H1 (cell line): ENCODE measurements at regions not wholly inside any gene's neighbourhood (a gene's known extent, or its start where the extent isn't known, plus 50 kb on each side); places are given as distances from the start of the nearest gene placed in this dataset.

Source experiments
- CTCF ChIA-PET: fragments of 300-600 bp; sonication (Branson Sonifier 250); formaldehyde crosslinking; loops from one replicate; lab custom pipeline; 2021; ENCODE audit not compliant: partially characterized antibody; lab: Charles Lee
- POLR2A ChIA-PET: fragments of 300-600 bp; sonication (Branson Sonifier 250); formaldehyde crosslinking; loops from one replicate; lab custom pipeline; 2021; ENCODE audit warnings: inconsistent platforms; ENCODE audit not compliant: partially characterized antibody; lab: Charles Lee
- DNase-seq, 2 experiments: peaks; one replicate each; pipeline versions ENCODE4 v3.0.0 to v3.0.0-alpha.2; 2010 to 2022; ENCODE audit warnings: low spot score in 2 of 2, low read depth in 1 of 2, mixed read lengths in 1 of 2
- FAIRE-seq: peaks from 2 replicates; lab custom pipeline; 2011; peaks lifted over from hg19 to GRCh38; lab: Jason Lieb, UNC
- H2AFZ ChIP-seq: 2 replicates; pipeline ENCODE4 v1.8.1; 2012; ENCODE audit warnings: low read length, inconsistent platforms
- H2AK5ac ChIP-seq: 2 replicates; pipeline ENCODE4 v1.6.1; 2013; ENCODE audit warnings: low read depth, low read length
- H2BK120ac ChIP-seq: replicated peaks from 2 replicates; pipeline ENCODE3; 2013; ENCODE audit warnings: low read depth, low read length, inconsistent platforms
- H2BK12ac ChIP-seq: 2 replicates; pipeline ENCODE4 v1.6.1; 2013; ENCODE audit warnings: low read depth, low read length
- H2BK15ac ChIP-seq: 2 replicates; pipeline ENCODE4 v1.6.1; 2013; ENCODE audit warnings: low read length
- H2BK20ac ChIP-seq: 2 replicates; pipeline ENCODE4 v1.6.1; 2013; ENCODE audit warnings: low read length
- H2BK5ac ChIP-seq: 2 replicates; pipeline ENCODE4 v1.6.1; 2013; ENCODE audit warnings: low read depth, low read length
- H3K14ac ChIP-seq: 2 replicates; pipeline ENCODE4 v1.6.1; 2013; ENCODE audit warnings: inconsistent platforms; ENCODE audit not compliant: insufficient read length
- H3K18ac ChIP-seq: 2 replicates; pipeline ENCODE4 v1.6.1; 2013; ENCODE audit warnings: low read length; ENCODE audit errors: extremely low read depth
- H3K23ac ChIP-seq: 2 replicates; pipeline ENCODE4 v1.6.1; 2013; ENCODE audit warnings: inconsistent platforms; ENCODE audit not compliant: insufficient read length
- H3K23me2 ChIP-seq: 2 replicates; pipeline ENCODE4 v1.6.1; 2013; ENCODE audit warnings: low read depth, low read length
- H3K27ac ChIP-seq: 2 replicates; pipeline ENCODE4 v1.6.1; 2011; ENCODE audit warnings: low read depth, low read length, inconsistent platforms
- H3K27me3 ChIP-seq, 4 experiments: replicated peaks in 1 of 4; 1 replicate in 1 of 4; 2 replicates in 3 of 4; pipeline versions ENCODE4 v1.6.1 to v1.8.1; 2011 to 2013; ENCODE audit warnings: low read length in 3 of 4, mild to moderate bottlenecking in 3 of 4, inconsistent platforms in 2 of 4, mixed read lengths in 2 of 4, moderate library complexity in 1 of 4; ENCODE audit not compliant: control insufficient read depth in 3 of 4, insufficient read depth in 3 of 4; ENCODE audit errors: extremely low read depth in 1 of 4
- H3K36me3 ChIP-seq, 4 experiments: 2 replicates each; pipeline versions ENCODE4 v1.6.1 to v1.8.1; 2011 to 2013; ENCODE audit warnings: mild to moderate bottlenecking in 4 of 4, low read length in 3 of 4, moderate library complexity in 2 of 4, control low read depth in 1 of 4, inconsistent platforms in 1 of 4; ENCODE audit not compliant: insufficient read depth in 4 of 4, control insufficient read depth in 2 of 4
- H3K4ac ChIP-seq: replicated peaks from 2 replicates; pipeline ENCODE3; 2013; ENCODE audit warnings: low read length, low read depth, mixed read lengths, inconsistent platforms; ENCODE audit not compliant: insufficient read length
- H3K4me1 ChIP-seq, 4 experiments: replicated peaks in 1 of 4; 1 replicate in 1 of 4; 2 replicates in 3 of 4; pipeline versions ENCODE4 v1.6.1 to v1.8.1; 2011 to 2013; ENCODE audit warnings: low read length in 3 of 4, inconsistent platforms in 2 of 4, mixed read lengths in 1 of 4; ENCODE audit not compliant: insufficient read depth in 4 of 4, control insufficient read depth in 3 of 4
- H3K4me2 ChIP-seq, 2 experiments: 2 replicates each; pipeline versions ENCODE4 v1.6.1 to v1.8.1; 2011 to 2013; ENCODE audit warnings: low read depth in 2 of 2, low read length in 2 of 2, control low read depth in 1 of 2, inconsistent platforms in 1 of 2, mild to moderate bottlenecking in 1 of 2; ENCODE audit not compliant: insufficient read depth in 1 of 2
- H3K4me3 ChIP-seq, 4 experiments: fragments of 200-600, 300-600 bp in 1 of 4; sonication (generic), shearing (Covaris generic), sonication (Bioruptor Twin) in 1 of 4; 2 replicates each; pipeline versions ENCODE4 v1.5.1 to v1.8.1; 2011 to 2016; ENCODE audit warnings: low read length in 4 of 4, low read depth in 3 of 4, control low read depth in 2 of 4, inconsistent platforms in 2 of 4, mild to moderate bottlenecking in 2 of 4, mixed read lengths in 1 of 4, moderate library complexity in 1 of 4; ENCODE audit not compliant: insufficient read depth in 2 of 4; ENCODE audit errors: extremely low read depth in 1 of 4
- H3K56ac ChIP-seq: replicated peaks from 2 replicates; pipeline ENCODE3; 2013; ENCODE audit warnings: low read depth, mild to moderate bottlenecking, mixed read lengths, low read length, inconsistent platforms; ENCODE audit not compliant: insufficient read length
- H3K79me1 ChIP-seq: 2 replicates; pipeline ENCODE4 v1.6.1; 2013; ENCODE audit warnings: low read depth, low read length, control low read depth
- H3K79me2 ChIP-seq, 2 experiments: 2 replicates each; pipeline versions ENCODE4 v1.6.1 to v1.8.1; 2012 to 2013; ENCODE audit warnings: low read length in 2 of 2, mild to moderate bottlenecking in 2 of 2, inconsistent platforms in 1 of 2; ENCODE audit not compliant: insufficient read depth in 2 of 2, control insufficient read depth in 1 of 2
- H3K9ac ChIP-seq, 4 experiments: replicated peaks in 1 of 4; 1 replicate in 1 of 4; 2 replicates in 3 of 4; pipeline versions ENCODE4 v1.6.1 to v1.8.1; 2011 to 2013; ENCODE audit warnings: low read depth in 3 of 4, low read length in 3 of 4, control low read depth in 2 of 4, mild to moderate bottlenecking in 2 of 4, moderate library complexity in 2 of 4, inconsistent platforms in 1 of 4; ENCODE audit errors: extremely low read depth in 1 of 4
- H3K9me3 ChIP-seq, 2 experiments: 2 replicates each; pipeline versions ENCODE4 v1.6.1 to v1.8.1; 2012 to 2013; ENCODE audit warnings: mild to moderate bottlenecking in 2 of 2, moderate library complexity in 2 of 2, control low read depth in 1 of 2, inconsistent platforms in 1 of 2, low read depth in 1 of 2, low read length in 1 of 2, mixed read lengths in 1 of 2; ENCODE audit not compliant: insufficient read depth in 2 of 2
- H4K20me1 ChIP-seq, 2 experiments: replicated peaks in 1 of 2; 2 replicates each; pipeline versions ENCODE3 to v1.8.1; 2011 to 2013; ENCODE audit warnings: inconsistent platforms in 2 of 2, low read length in 2 of 2, mild to moderate bottlenecking in 1 of 2; ENCODE audit not compliant: insufficient read depth in 2 of 2, control insufficient read depth in 1 of 2
- H4K5ac ChIP-seq: 2 replicates; pipeline ENCODE4 v1.6.1; 2013; ENCODE audit warnings: low read length, low read depth, mixed read lengths, inconsistent platforms; ENCODE audit not compliant: insufficient read length
- H4K8ac ChIP-seq: 2 replicates; pipeline ENCODE4 v1.8.0; 2013; ENCODE audit warnings: mild to moderate bottlenecking, moderate library complexity, low read length, inconsistent platforms; ENCODE audit not compliant: insufficient read depth; ENCODE audit errors: extremely low read depth
- H4K91ac ChIP-seq: replicated peaks from 2 replicates; pipeline ENCODE3; 2013; ENCODE audit warnings: low read length, mixed read lengths, inconsistent platforms; ENCODE audit not compliant: insufficient read length
- CREB1 ChIP-seq: IDR thresholded peaks from 2 replicates; pipeline ENCODE4 v1.6.1; 2012; ENCODE audit warnings: inconsistent platforms
- RFX5 ChIP-seq: IDR thresholded peaks from 2 replicates; pipeline ENCODE4 v1.6.1; 2011; ENCODE audit warnings: low read depth, low read length, improper control_type of control experiment, borderline replicate concordance
- RXRA ChIP-seq: IDR thresholded peaks from 2 replicates; pipeline ENCODE4 v1.6.1; 2011; ENCODE audit warnings: low read depth, mild to moderate bottlenecking, low read length, moderate library complexity; ENCODE audit not compliant: insufficient read depth
- SIX5 ChIP-seq: IDR thresholded peaks from 2 replicates; pipeline ENCODE4 v1.6.1; 2011; ENCODE audit warnings: mild to moderate bottlenecking, low read depth, low read length
- SRF ChIP-seq: IDR thresholded peaks from 2 replicates; pipeline ENCODE4 v1.6.1; 2011; ENCODE audit warnings: mild to moderate bottlenecking, low read depth, low read length, moderate library complexity
- ZNF274 ChIP-seq: IDR thresholded peaks from 2 replicates; pipeline ENCODE4 v1.7.0; 2012; ENCODE audit warnings: low read length, borderline replicate concordance; ENCODE audit errors: extremely low read depth
- WGBS, 2 experiments: shearing (Covaris generic) in 1 of 2; methylation state at CpG; one replicate each; pipeline versions ENCODE4 v1.1.6 to v1.1.7; 2013 to 2015; ENCODE audit warnings: low lambda C conversion rate in 2 of 2, mixed read lengths in 2 of 2, inconsistent platforms in 1 of 2, low coverage in 1 of 2, missing lambda C conversion rate in 1 of 2; ENCODE audit not compliant: insufficient replicate concordance in 2 of 2, insufficient coverage in 1 of 2, insufficient read length in 1 of 2; ENCODE audit errors: extremely low coverage in 1 of 2, missing lambda C conversion rate in 1 of 2; 5-methylcytosine and 5-hydroxymethylcytosine counted together
- TF ChIP-seq, protein P1 (sequence below): IDR thresholded peaks from 2 replicates; pipeline ENCODE4 v1.6.1; 2012; ENCODE audit warnings: low read length, inconsistent platforms

DNA sequence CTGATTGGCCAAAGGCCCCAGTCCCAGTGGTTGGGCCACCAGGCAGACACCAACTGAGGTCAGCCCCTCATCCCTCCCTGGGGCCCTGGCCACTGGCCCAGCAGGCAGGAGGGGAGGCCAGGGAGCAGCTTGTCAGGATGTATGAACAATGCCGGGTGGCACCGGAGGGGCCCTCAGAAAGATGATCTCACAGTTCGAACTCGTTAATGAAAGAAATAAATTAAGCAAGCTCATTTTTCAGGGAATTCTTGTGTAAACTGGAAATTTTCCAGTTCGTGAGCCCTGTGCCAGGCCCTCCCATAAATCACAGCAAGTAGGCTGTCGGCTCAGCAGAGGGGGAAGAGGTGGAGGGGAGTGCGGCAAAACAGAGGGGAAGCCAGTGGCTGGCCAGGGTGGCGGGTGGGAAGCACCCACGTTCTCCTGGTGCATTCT lies 177.0 kb upstream of the VASH1 start:
- whole genome bisulfite sequencing, 2 experiments = 89% methylated on average over 8 of the region's 9 CpGs; no CpG with 5 or more reads in 1 of the 2 experiments
- no peaks in the 10 kb centered on the region for H3K23me2 ChIP-seq
- no peak overlapping the region for H3K18ac ChIP-seq
- no peak overlapping the region; the same call in 1 of the 2 replicates for H4K8ac ChIP-seq
- H3K56ac ChIP-seq = no peak overlapping the region
- H3K4me1 ChIP-seq = no peaks in the 10 kb centered on the region
- TF ChIP-seq, protein P1, sequence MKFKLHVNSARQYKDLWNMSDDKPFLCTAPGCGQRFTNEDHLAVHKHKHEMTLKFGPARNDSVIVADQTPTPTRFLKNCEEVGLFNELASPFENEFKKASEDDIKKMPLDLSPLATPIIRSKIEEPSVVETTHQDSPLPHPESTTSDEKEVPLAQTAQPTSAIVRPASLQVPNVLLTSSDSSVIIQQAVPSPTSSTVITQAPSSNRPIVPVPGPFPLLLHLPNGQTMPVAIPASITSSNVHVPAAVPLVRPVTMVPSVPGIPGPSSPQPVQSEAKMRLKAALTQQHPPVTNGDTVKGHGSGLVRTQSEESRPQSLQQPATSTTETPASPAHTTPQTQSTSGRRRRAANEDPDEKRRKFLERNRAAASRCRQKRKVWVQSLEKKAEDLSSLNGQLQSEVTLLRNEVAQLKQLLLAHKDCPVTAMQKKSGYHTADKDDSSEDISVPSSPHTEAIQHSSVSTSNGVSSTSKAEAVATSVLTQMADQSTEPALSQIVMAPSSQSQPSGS = no peak
- TF ChIP-seq SRF = no peak
- no peak for TF ChIP-seq ZNF274
- no peak for TF ChIP-seq CREB1
- no peak for TF ChIP-seq RXRA
- TF ChIP-seq SIX5 = no peak
- TF ChIP-seq RFX5 = no peak
- TF ChIP-seq, all 59 proteins: peak for 0
- Histone ChIP-seq H2BK120ac (no peak overlapping the region), H3K14ac (no peak overlapping the region), H3K79me2 (no peaks in the 10 kb centered on the region), H3K9me3 (no peaks in the 10 kb centered on the region), H3K4ac (no peak overlapping the region), H4K91ac (no peak overlapping the region), H3K27ac (no peak overlapping the region), H2BK5ac (no peak overlapping the region), H4K20me1 (no peaks in the 10 kb centered on the region), H3K4me2 (no peak overlapping the region), H2BK20ac (no peak overlapping the region), H3K36me3 (no peaks in the 10 kb centered on the region), H3K79me1 (no peaks in the 10 kb centered on the region), H2AFZ (no peak overlapping the region), H3K4me3 (no peak overlapping the region), H3K27me3 (no peaks in the 10 kb centered on the region), H3K23ac (no peak overlapping the region), H2AK5ac (no peak overlapping the region), H2BK15ac (no peak overlapping the region), H3K9ac (no peak overlapping the region), H4K5ac (no peak overlapping the region), H2BK12ac (no peak overlapping the region)
- DNase-seq = no peak
- no peak for FAIRE-seq
- ChIA-PET POLR2A (no interaction called here), CTCF (interaction anchor here (0.7 to 1.6 kb wide), 4 partner anchors 20 to 191 kb away, joined by 3 read pairs; no protein-coding TSS in a partner anchor)
